Right forelimb (tissue), 1 donor: ENCODE measurements at regions not wholly inside any gene's neighbourhood (a gene's known extent, or its start where the extent isn't known, plus 50 kb on each side); places are given as distances from the start of the nearest gene placed in this dataset.

Source experiments
- DNase-seq: peaks from one replicate; pipeline ENCODE4 v3.0.0-alpha.2; 2018

GRCh38 chr15:62475591-62475990, 310.5 kb upstream of the C2CD4B start:
- no peak for DNase-seq

- DNase-seq: no peak
These were observed 311.1 kb upstream of the C2CD4B start for GRCh38 chr15:62476163-62476562.

- no peak for DNase-seq
These were observed 312.8 kb upstream of the C2CD4B start for GRCh38 chr15:62477929-62478328.

- DNase-seq: peak; percentile 38
These were observed 317.8 kb upstream of the C2CD4B start for GRCh38 chr15:62482785-62483429.

- peak; percentile 59 for DNase-seq
These were observed 318.7 kb upstream of the C2CD4B start for GRCh38 chr15:62483814-62484213.

- peak; percentile 2 for DNase-seq
These were observed 320.2 kb upstream of the C2CD4B start for GRCh38 chr15:62485170-62485720.

- DNase-seq: no peak
These were observed 321.0 kb upstream of the C2CD4B start for GRCh38 chr15:62486041-62486440.

GRCh38 chr15:62488387-62488786, 323.3 kb upstream of the C2CD4B start:
- DNase-seq: peak; percentile 25

GRCh38 chr15:62491642-62492041, 326.6 kb upstream of the C2CD4B start:
- DNase-seq: no peak

- DNase-seq: peak; percentile 61
These were observed 327.8 kb upstream of the C2CD4B start for GRCh38 chr15:62492900-62493299.

GRCh38 chr15:62494197-62494596, 329.1 kb upstream of the C2CD4B start:
- DNase-seq: no peak

- DNase-seq: no peak
These were observed 330.9 kb upstream of the C2CD4B start for GRCh38 chr15:62495670-62496614.

- no peak for DNase-seq
These were observed 332.3 kb upstream of the C2CD4B start for GRCh38 chr15:62497356-62497755.

- DNase-seq: no peak
These were observed 333.2 kb upstream of the C2CD4B start for GRCh38 chr15:62498278-62498677.

GRCh38 chr15:62498712-62499111, 333.6 kb upstream of the C2CD4B start:
- DNase-seq: no peak

GRCh38 chr15:62500325-62500724, 335.2 kb upstream of the C2CD4B start:
- DNase-seq: no peak

- DNase-seq: no peak
These were observed 337.4 kb upstream of the C2CD4B start for GRCh38 chr15:62502451-62502850.

- no peak for DNase-seq
These were observed 338.4 kb upstream of the C2CD4B start for GRCh38 chr15:62503451-62503850.

GRCh38 chr15:62505762-62506161, 340.7 kb upstream of the C2CD4B start:
- no peak for DNase-seq

- DNase-seq: no peak
These were observed 341.2 kb upstream of the C2CD4B start for GRCh38 chr15:62506217-62506805.

GRCh38 chr15:62509395-62509958, 344.4 kb upstream of the C2CD4B start:
- no peak for DNase-seq

GRCh38 chr15:62510791-62511190, 345.7 kb upstream of the C2CD4B start:
- no peak for DNase-seq

- no peak for DNase-seq
These were observed 347.8 kb upstream of the C2CD4B start for GRCh38 chr15:62512904-62513303.
